A673 (cell line): ENCODE measurements at regions not wholly inside any gene's neighbourhood (a gene's known extent, or its start where the extent isn't known, plus 50 kb on each side); places are given as distances from the start of the nearest gene placed in this dataset.
"Not testable (repeated sequence)": the region's sequence is repeated elsewhere in the genome, so short reads cannot be mapped to it uniquely, and the experiment has no call there.

Experiments used
- BruUV-seq: library from RNA; stranded (reverse); fragments of 400-500 nt; replicated peaks from 2 replicates; lab custom pipeline; 2021; lab: Mats Ljungman, UMichigan
- CTCF ChIA-PET: fragments of 300-600 bp; sonication (Branson Sonifier 250); formaldehyde crosslinking; loops from one replicate; lab custom pipeline; 2022; ENCODE audit warnings: antibody characterized with exemption; lab: Charles Lee
- POLR2A ChIA-PET: fragments of 300-600 bp; sonication (Branson Sonifier 250); formaldehyde crosslinking; loops from one replicate; lab custom pipeline; 2022; ENCODE audit warnings: antibody characterized with exemption; ENCODE audit not compliant: low non-redundant PET; lab: Charles Lee
- DNase-seq: peaks from one replicate; pipeline ENCODE4 v3.0.0-alpha.2; 2015; ENCODE audit warnings: low spot score
- H3K27ac ChIP-seq: fragments of 200-600 bp; sonication (generic); 2 replicates; pipeline ENCODE4 v1.5.1; 2016; ENCODE audit warnings: mixed run types, low read depth, mild to moderate bottlenecking, mixed read lengths, antibody characterized with exemption, low read length; ENCODE audit not compliant: poor library complexity, severe bottlenecking
- H3K27me3 ChIP-seq: fragments of 200-600 bp; sonication (generic); replicated peaks from 2 replicates; pipeline ENCODE4 v1.6.1; 2017; ENCODE audit warnings: mixed run types, low read depth, mild to moderate bottlenecking, mixed read lengths, antibody characterized with exemption, low read length; ENCODE audit not compliant: insufficient read depth, poor library complexity
- H3K36me3 ChIP-seq: fragments of 200-600 bp; sonication (generic); 2 replicates; pipeline ENCODE4 v1.6.1; 2016; ENCODE audit warnings: mixed run types, mild to moderate bottlenecking, mixed read lengths, antibody characterized with exemption, low read length; ENCODE audit not compliant: insufficient read depth, poor library complexity, severe bottlenecking
- H3K4me1 ChIP-seq: fragments of 200-600 bp; sonication (generic); 2 replicates; pipeline ENCODE4 v1.6.1; 2017; ENCODE audit warnings: mixed run types, mild to moderate bottlenecking, mixed read lengths, antibody characterized with exemption, low read length; ENCODE audit not compliant: insufficient read depth, poor library complexity, severe bottlenecking
- H3K4me3 ChIP-seq: fragments of 200-600 bp; sonication (generic); 2 replicates; pipeline ENCODE4 v1.5.1; 2016; ENCODE audit warnings: low read depth, mixed run types, mild to moderate bottlenecking, mixed read lengths, low read length; ENCODE audit not compliant: poor library complexity, severe bottlenecking
- H3K9me3 ChIP-seq: fragments of 200-600 bp; sonication (generic); 2 replicates; pipeline ENCODE4 v1.6.1; 2016; ENCODE audit warnings: mixed run types, low read depth, mild to moderate bottlenecking, mixed read lengths, antibody characterized with exemption, low read length; ENCODE audit not compliant: poor library complexity, severe bottlenecking
- CTCF ChIP-seq: fragments of 300-800, 200-600 bp; sonication (generic); conservative IDR thresholded peaks from 2 replicates; pipeline ENCODE4 v1.5.1; 2017; ENCODE audit warnings: low read depth, mild to moderate bottlenecking, antibody characterized with exemption, low read length, moderate library complexity, mixed read lengths
- EZH2 ChIP-seq: fragments of 200-600 bp; sonication (generic); IDR thresholded peaks from 2 replicates; pipeline ENCODE4 v1.6.1; 2017; ENCODE audit warnings: borderline replicate concordance, low read depth, mild to moderate bottlenecking, mixed read lengths, antibody characterized with exemption, low read length; ENCODE audit not compliant: poor library complexity, severe bottlenecking
- intact Hi-C: fragments of 100-400 bp; cut with micrococcal nuclease; formaldehyde crosslinking; loops from one replicate; pipeline ENCODE4 v1.10.0; 2022; ENCODE audit not compliant: unreplicated experiment

GRCh38 chr22:48416396-48417224 is 1411.1 kb downstream of the BRD1 start:
- H3K27me3 ChIP-seq: no peaks in the 10 kb centered on the region
- no peak overlapping the region for H3K4me3 ChIP-seq
- TF ChIP-seq CTCF (no peak), EZH2 (no peak)
- BruUV-seq: no TSS peak
- no peak for DNase-seq
- POLR2A ChIA-PET: no interaction called here
- no peaks in the 10 kb centered on the region for H3K36me3 ChIP-seq
- intact Hi-C loops: no loop called here
- no peaks in the 10 kb centered on the region for H3K9me3 ChIP-seq
- CTCF ChIA-PET: no interaction called here
- H3K27ac ChIP-seq: no peak overlapping the region
- H3K4me1 ChIP-seq: no peaks in the 10 kb centered on the region

DNA sequence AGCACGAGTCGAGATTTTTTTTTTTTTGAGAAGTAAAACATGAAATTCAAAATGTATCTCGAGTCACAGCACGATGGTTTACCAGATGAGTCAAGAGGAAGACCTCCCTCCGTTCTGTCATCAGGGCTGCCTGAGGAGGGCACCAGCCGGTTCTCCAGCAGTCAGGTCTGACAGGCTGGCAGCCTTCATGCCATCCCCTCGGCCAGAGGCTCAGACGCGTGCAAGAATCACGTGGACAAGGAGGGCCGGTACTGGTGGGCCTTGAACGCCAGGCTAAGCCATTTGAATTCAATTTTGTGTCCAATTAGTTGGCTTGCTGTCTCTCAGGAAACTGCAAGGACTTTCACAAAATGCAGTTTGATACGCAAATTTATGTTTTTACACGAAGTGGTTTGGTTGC is 1412.2 kb downstream of the BRD1 start:
- Histone ChIP-seq H3K4me3 (no peak overlapping the region), H3K4me1 (no peaks in the 10 kb centered on the region), H3K27me3 (peaks cover 10% of the 10 kb centered on the region), H3K9me3 (no peaks in the 10 kb centered on the region), H3K36me3 (no peaks in the 10 kb centered on the region), H3K27ac (no peak overlapping the region)
- no TSS peak for BruUV-seq
- intact Hi-C loops: no loop called here
- CTCF ChIA-PET: no interaction called here
- POLR2A ChIA-PET: no interaction called here
- no peak for TF ChIP-seq EZH2
- no peak for TF ChIP-seq CTCF
- no peak for DNase-seq

DNA sequence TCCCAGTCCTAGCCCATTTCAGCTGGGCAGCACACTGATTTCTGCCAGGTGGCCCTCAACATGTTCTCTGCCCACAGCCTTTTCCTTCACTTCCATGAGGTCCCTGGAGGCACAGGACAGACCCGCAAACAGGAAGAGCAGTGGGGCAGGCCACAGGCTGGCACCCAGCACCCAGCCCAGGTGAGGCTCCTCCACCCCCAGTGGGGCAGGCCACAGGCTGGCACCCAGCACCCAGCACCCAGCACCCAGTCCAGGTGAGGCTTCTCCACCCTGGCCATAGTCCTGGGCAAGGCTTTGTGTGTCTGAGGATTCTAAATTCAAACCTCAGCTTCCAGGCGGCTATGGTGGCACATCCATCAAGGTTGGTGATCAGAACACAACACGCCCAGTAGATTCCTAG is 1413.0 kb downstream of the BRD1 start:
- peaks cover 16% of the 10 kb centered on the region for H3K27me3 ChIP-seq
- H3K36me3 ChIP-seq: no peaks in the 10 kb centered on the region
- no TSS peak for BruUV-seq
- H3K4me3 ChIP-seq: no peak overlapping the region
- intact Hi-C loops: no loop called here
- no peak overlapping the region for H3K27ac ChIP-seq
- POLR2A ChIA-PET: interaction anchor here (0.6 kb wide), 1 partner anchor 1502 kb away, joined by 7 read pairs; no protein-coding TSS in a partner anchor
- H3K9me3 ChIP-seq: no peaks in the 10 kb centered on the region
- H3K4me1 ChIP-seq: no peaks in the 10 kb centered on the region
- no peak for TF ChIP-seq EZH2
- no peak for DNase-seq
- CTCF ChIA-PET: no interaction called here

GRCh38 chr22:48412931-48413330 is 1414.7 kb downstream of the BRD1 start:
- intact Hi-C loops: not testable (repeated sequence)

More at GRCh38 chr22:48412931-48413330, 1414.7 kb downstream of the BRD1 start:
- DNase-seq, H3K27ac ChIP-seq, H3K9me3 ChIP-seq, H3K36me3 ChIP-seq, H3K4me3 ChIP-seq, H3K4me1 ChIP-seq, BruUV-seq, CTCF ChIA-PET, POLR2A ChIA-PET: not testable (repeated sequence)
- H3K27me3 ChIP-seq: peaks cover 22% of the 10 kb centered on the region
